Ectodermal cell (in vitro differentiated cells): ENCODE measurements at regions not wholly inside any gene's neighbourhood (a gene's known extent, or its start where the extent isn't known, plus 50 kb on each side); places are given as distances from the start of the nearest gene placed in this dataset.

Experiments used
- H3K27ac ChIP-seq: 2 replicates; pipeline ENCODE4 v1.7.0; 2013; ENCODE audit warnings: mild to moderate bottlenecking, low read depth, low read length; ENCODE audit not compliant: insufficient read depth, poor library complexity, severe bottlenecking
- H3K27me3 ChIP-seq: 2 replicates; pipeline ENCODE4 v1.7.0; 2013; ENCODE audit warnings: mild to moderate bottlenecking, low read length; ENCODE audit not compliant: insufficient read depth, control insufficient read depth, poor library complexity, severe bottlenecking
- H3K36me3 ChIP-seq: one replicate; pipeline ENCODE4 v1.7.0; 2013; ENCODE audit warnings: low read length; ENCODE audit not compliant: control insufficient read depth, insufficient read depth
- H3K4me1 ChIP-seq: one replicate; pipeline ENCODE4 v1.7.0; 2013; ENCODE audit warnings: low read length; ENCODE audit not compliant: control insufficient read depth, insufficient read depth
- H3K4me3 ChIP-seq: 2 replicates; pipeline ENCODE4 v1.7.0; 2013; ENCODE audit warnings: low read depth, low read length, control low read depth; ENCODE audit not compliant: insufficient read depth
- H3K9me3 ChIP-seq: 2 replicates; pipeline ENCODE4 v1.7.0; 2013; ENCODE audit warnings: mild to moderate bottlenecking, low read length, moderate library complexity; ENCODE audit not compliant: control insufficient read depth
- WGBS, 2 experiments: methylation state at CpG; one replicate each; pipeline ENCODE4 v1.1.7; 2013; ENCODE audit warnings: missing lambda C conversion rate in 2 of 2; 5-methylcytosine and 5-hydroxymethylcytosine counted together

GRCh38 chr2:83022631-83023210, 1436.4 kb downstream of the SUCLG1 start:
- H3K27ac ChIP-seq, result no peak overlapping the region
- H3K36me3 ChIP-seq, result no peaks in the 10 kb centered on the region
- no peaks in the 10 kb centered on the region for H3K4me1 ChIP-seq
- no peaks in the 10 kb centered on the region for H3K27me3 ChIP-seq
- no peak overlapping the region for H3K4me3 ChIP-seq
- no peaks in the 10 kb centered on the region for H3K9me3 ChIP-seq
- 90 to 96% methylated on average over 4 of the region's 5 CpGs for WGBS, 2 experiments

DNA sequence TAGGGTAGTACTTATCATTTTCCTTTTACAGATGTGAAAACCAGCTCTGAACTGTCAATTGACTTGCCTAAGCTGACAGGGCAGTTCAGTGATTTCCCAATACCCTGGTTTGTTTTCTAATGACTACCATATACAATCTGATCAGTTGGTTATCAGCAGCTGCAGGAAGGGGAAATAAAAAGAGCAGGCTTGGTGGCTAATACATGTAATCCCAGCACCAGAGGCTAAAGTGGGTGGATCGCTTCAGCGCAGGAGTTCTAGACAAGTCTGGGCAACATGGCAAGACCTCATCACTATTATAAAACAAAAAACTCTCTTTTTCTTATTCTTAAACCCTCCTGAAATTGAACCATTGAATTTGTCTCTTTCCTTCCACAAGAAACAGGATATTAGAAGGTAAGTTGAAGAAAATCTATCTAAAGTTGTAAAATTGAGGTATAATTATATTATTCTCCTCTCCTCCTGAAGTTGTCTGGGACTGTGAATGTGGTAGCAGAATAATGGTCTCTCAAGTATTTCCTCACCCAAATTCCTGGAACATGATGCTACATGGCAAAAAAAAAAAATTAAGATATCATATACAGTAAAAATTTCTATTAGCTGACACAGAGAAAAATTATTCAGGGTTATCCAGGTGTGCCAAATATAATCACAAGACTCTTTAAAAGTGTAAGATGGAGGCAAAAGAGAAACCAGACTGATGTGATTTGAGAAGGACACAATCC, 1441.6 kb downstream of the SUCLG1 start:
- Histone ChIP-seq H3K36me3 (no peaks in the 10 kb centered on the region), H3K4me1 (no peaks in the 10 kb centered on the region), H3K9me3 (no peaks in the 10 kb centered on the region), H3K4me3 (no peak overlapping the region), H3K27ac (no peak overlapping the region), H3K27me3 (no peaks in the 10 kb centered on the region)
- 88 to 95% methylated on average over 2 of the region's 2 CpGs for WGBS, 2 experiments

DNA sequence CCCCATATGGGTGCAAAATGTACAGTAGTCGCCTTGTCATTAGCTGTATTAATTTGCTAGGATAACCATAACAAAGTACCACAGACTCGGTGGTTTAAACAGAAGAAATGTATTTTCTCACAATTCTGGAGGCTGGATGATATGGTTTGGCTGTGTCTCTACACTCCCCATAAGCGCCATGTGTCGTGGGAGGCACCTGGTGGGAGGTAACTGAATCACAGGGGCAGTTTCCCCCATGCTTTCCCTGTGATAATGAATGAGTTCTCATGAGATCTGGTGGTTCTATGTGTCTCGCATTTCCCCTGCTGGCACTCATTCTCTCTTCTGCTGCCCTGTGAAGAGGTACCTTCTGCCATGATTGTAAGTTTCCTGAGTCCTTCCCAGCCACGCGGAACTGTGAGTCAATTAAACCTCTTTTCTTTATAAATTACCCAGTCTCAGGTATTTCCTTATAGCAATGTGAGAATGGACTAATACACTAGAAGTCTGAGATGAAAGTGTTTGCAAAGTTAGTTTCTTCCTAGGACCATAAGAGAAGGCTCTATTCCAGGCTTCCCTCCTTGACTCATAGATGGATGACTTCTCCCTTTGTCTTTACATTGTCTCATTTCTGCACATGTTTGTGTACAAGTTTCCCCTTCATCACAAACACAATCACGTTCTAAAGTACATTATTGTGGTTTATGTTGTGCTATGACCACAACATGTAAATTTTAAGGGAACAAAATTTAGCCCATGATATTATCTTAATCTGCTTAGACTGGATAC, 1442.6 kb downstream of the SUCLG1 start:
- Histone ChIP-seq H3K27me3 (no peaks in the 10 kb centered on the region), H3K4me1 (no peaks in the 10 kb centered on the region), H3K36me3 (no peaks in the 10 kb centered on the region), H3K27ac (no peak overlapping the region), H3K4me3 (no peak overlapping the region), H3K9me3 (no peaks in the 10 kb centered on the region)
- 89 to 96% methylated on average over 3 to 7 of the region's 8 CpGs for WGBS, 2 experiments

DNA sequence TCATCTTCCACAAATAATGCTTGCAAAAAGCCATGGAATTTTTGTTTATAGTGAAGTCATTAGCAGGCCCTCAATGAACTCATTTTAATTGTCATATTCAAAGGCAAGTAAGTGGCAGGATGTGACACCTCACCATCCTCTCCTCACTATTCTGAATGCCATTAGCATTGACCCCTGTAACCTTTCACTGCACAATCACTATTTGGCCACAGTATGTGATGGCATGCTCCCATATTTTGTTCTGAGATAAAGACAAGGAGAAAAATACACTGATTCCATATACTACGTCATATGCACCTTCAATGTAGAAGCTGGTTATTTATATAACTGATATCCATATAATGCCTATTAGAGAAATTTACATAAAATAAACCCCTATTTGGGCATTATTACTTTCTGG, 1443.2 kb downstream of the SUCLG1 start:
- H3K36me3 ChIP-seq, result no peaks in the 10 kb centered on the region
- no peaks in the 10 kb centered on the region for H3K4me1 ChIP-seq
- no peaks in the 10 kb centered on the region for H3K27me3 ChIP-seq
- H3K4me3 ChIP-seq, result no peak overlapping the region
- no peaks in the 10 kb centered on the region for H3K9me3 ChIP-seq
- WGBS, 2 experiments, result no CpG with 5 or more reads among the region's 1 CpG
- H3K27ac ChIP-seq, result no peak overlapping the region

- WGBS, 2 experiments, result 96 to 100% methylated on average over 1 of the region's 2 CpGs
- H3K27me3 ChIP-seq, result no peaks in the 10 kb centered on the region
- H3K9me3 ChIP-seq, result no peaks in the 10 kb centered on the region
- H3K4me3 ChIP-seq, result no peak overlapping the region
- no peaks in the 10 kb centered on the region for H3K4me1 ChIP-seq
- H3K36me3 ChIP-seq, result no peaks in the 10 kb centered on the region
- H3K27ac ChIP-seq, result no peak overlapping the region
These were observed 1443.9 kb downstream of the SUCLG1 start for GRCh38 chr2:83015035-83015715.

DNA sequence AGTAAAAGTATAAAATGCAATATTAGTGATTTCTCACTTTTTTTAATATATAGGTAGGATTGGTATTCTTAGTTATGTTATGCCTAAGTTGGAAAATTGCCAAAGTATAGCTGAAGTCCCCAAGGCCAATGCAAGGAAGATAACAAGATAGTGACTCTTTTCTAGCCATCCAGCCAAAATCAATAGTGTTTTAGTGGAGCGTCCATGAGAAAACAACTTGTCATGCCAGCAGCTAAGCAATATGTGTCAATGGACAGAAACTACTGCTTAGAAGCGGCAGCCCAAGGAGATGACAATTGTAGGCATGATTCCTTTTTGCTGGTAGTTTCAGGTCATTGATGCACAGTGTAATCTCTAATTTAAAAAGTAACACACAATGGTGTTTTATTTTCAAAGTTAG, 1444.6 kb downstream of the SUCLG1 start:
- no peaks in the 10 kb centered on the region for H3K9me3 ChIP-seq
- H3K27me3 ChIP-seq, result no peaks in the 10 kb centered on the region
- no peaks in the 10 kb centered on the region for H3K4me1 ChIP-seq
- H3K27ac ChIP-seq, result no peak overlapping the region
- H3K4me3 ChIP-seq, result no peak overlapping the region
- 64 to 83% methylated on average over 2 of the region's 2 CpGs for WGBS, 2 experiments
- no peaks in the 10 kb centered on the region for H3K36me3 ChIP-seq

- no CpG with 5 or more reads among the region's 2 CpGs for WGBS, 2 experiments
- no peaks in the 10 kb centered on the region for H3K27me3 ChIP-seq
These were observed 1452.1 kb downstream of the SUCLG1 start for GRCh38 chr2:83006961-83007360.

DNA sequence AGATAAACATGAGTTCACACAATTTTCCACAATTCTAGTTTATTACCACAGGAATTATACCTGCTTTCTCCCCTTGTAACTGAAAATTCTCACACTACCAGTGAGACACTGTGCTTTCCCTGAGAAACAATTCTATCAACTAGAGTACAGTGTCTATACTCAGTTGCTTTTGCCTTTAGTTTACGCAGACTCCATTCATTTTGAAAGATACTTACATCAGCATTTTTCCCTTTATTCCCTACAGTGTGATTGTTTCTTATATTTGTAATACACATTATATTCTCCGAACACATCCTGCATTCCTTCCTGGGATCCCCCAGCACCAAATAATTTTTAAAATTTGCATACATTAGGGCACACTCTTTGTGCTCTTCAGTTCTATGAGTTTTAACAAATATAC, 1455.5 kb downstream of the SUCLG1 start:
- H3K36me3 ChIP-seq, result no peaks in the 10 kb centered on the region
- H3K9me3 ChIP-seq, result no peaks in the 10 kb centered on the region
- WGBS, 2 experiments, result 93 to 97% methylated on average over 2 of the region's 2 CpGs
- H3K4me1 ChIP-seq, result no peaks in the 10 kb centered on the region
- H3K27ac ChIP-seq, result no peak overlapping the region
- H3K27me3 ChIP-seq, result no peaks in the 10 kb centered on the region
- no peak overlapping the region for H3K4me3 ChIP-seq

More at GRCh38 chr2:83006961-83007360, 1452.1 kb downstream of the SUCLG1 start:
- Histone ChIP-seq H3K27ac (no peak overlapping the region), H3K36me3 (no peaks in the 10 kb centered on the region), H3K9me3 (no peaks in the 10 kb centered on the region), H3K4me3 (no peak overlapping the region), H3K4me1 (no peaks in the 10 kb centered on the region)

GRCh38 chr2:83002706-83003105, 1456.4 kb downstream of the SUCLG1 start:
- Histone ChIP-seq H3K36me3 (no peaks in the 10 kb centered on the region), H3K27ac (no peak overlapping the region), H3K9me3 (no peaks in the 10 kb centered on the region), H3K27me3 (no peaks in the 10 kb centered on the region), H3K4me3 (no peak overlapping the region), H3K4me1 (no peaks in the 10 kb centered on the region)
- WGBS, 2 experiments, result 92 to 94% methylated on average over 2 of the region's 2 CpGs

DNA sequence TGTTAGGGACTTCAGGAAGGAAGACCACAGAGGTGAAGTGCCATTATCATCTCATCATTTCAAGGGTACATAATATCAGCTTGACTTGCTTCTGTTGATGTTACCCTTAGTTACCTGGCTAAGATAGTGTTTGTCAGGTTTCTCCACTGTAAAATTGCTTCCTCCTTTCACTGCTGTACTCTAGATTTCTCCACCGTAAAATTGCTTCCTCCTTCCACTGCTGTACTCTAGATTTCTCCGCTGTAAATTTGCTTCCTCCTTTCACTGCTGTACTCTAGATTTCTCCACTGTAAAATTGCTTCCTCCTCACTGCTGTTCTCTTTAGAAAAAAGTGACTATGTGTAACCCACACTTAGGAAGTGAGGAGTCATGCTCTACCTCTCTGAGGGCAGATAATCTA, 1460.3 kb downstream of the SUCLG1 start:
- Histone ChIP-seq H3K27ac (no peak overlapping the region), H3K36me3 (no peaks in the 10 kb centered on the region), H3K4me1 (no peaks in the 10 kb centered on the region), H3K9me3 (no peaks in the 10 kb centered on the region), H3K27me3 (no peaks in the 10 kb centered on the region), H3K4me3 (no peak overlapping the region)
- 45 to 46% methylated on average over 2 of the region's 2 CpGs for WGBS, 2 experiments
